K562 (cell line): ENCODE measurements at regions not wholly inside any gene's neighbourhood (a gene's known extent, or its start where the extent isn't known, plus 50 kb on each side); places are given as distances from the start of the nearest gene placed in this dataset.

Experiments used
- ATAC-seq: fragments of 200-7000 bp; cut with Tn5 transposase; 3 replicates; pipeline ENCODE4 v1.9.1; 2020; ENCODE audit warnings: moderate library complexity
- BruUV-seq: library from RNA; stranded (reverse); fragments of 400-500 nt; replicated peaks from 2 replicates; lab custom pipeline; 2021; lab: Mats Ljungman, UMichigan
- CTCF ChIA-PET: fragments of 300-600 bp; formaldehyde crosslinking; extraction: SDS; loops from one replicate; lab custom pipeline; 2021; ENCODE audit warnings: low intra/inter-chr PET ratio; lab: Yijun Ruan, JAX
- POLR2A ChIA-PET: fragments of 300-600, 350-650 bp; sonication (Branson Sonifier 250); formaldehyde crosslinking; extraction: SDS; loops from one replicate; lab custom pipeline; 2021; ENCODE audit warnings: antibody characterized with exemption, inconsistent platforms; lab: Yijun Ruan, JAX
- DNase-seq, 4 experiments: peaks; one replicate each; pipeline versions ENCODE4 v3.0.0 to v3.0.0-alpha.2; 2011 to 2018; ENCODE audit warnings: low spot score in 3 of 4, mixed read lengths in 3 of 4; ENCODE audit errors: extremely low read depth in 1 of 4
- FAIRE-seq: peaks from 2 replicates; lab custom pipeline; 2011; peaks lifted over from hg19 to GRCh38; lab: Jason Lieb, UNC
- H2AFZ ChIP-seq: 2 replicates; pipeline ENCODE4 v1.6.0; 2011; ENCODE audit warnings: low read depth, low read length, control low read depth, inconsistent platforms
- H3K27ac ChIP-seq: fragments of 200-600 bp; 3 replicates; pipeline ENCODE4 v1.8.0; 2011; ENCODE audit warnings: low read depth, mild to moderate bottlenecking, control low read depth, inconsistent platforms, low read length, moderate library complexity, mixed read lengths; ENCODE audit errors: extremely low read depth
- H3K27me3 ChIP-seq, 2 experiments: fragments of 300-600 bp in 1 of 2; 2 replicates in 1 of 2; 3 replicates in 1 of 2; pipeline versions ENCODE4 v1.6.0 to v1.8.0; 2011; ENCODE audit warnings: inconsistent platforms in 2 of 2, low read length in 2 of 2, mild to moderate bottlenecking in 1 of 2, mixed read lengths in 1 of 2, moderate library complexity in 1 of 2; ENCODE audit not compliant: control insufficient read depth in 2 of 2, insufficient read depth in 2 of 2
- H3K36me3 ChIP-seq: fragments of 300-600 bp; 3 replicates; pipeline ENCODE4 v1.8.0; 2011; ENCODE audit warnings: mild to moderate bottlenecking, low read length, inconsistent platforms; ENCODE audit not compliant: control insufficient read depth, insufficient read depth
- H3K4me1 ChIP-seq, 2 experiments: fragments of 200-600 bp in 1 of 2; replicated peaks in 1 of 2; 2 replicates in 1 of 2; 3 replicates in 1 of 2; pipeline versions ENCODE4 v1.5.1 to v1.8.0; 2011; ENCODE audit warnings: inconsistent platforms in 2 of 2, low read length in 2 of 2, mild to moderate bottlenecking in 1 of 2, mixed read lengths in 1 of 2, moderate library complexity in 1 of 2; ENCODE audit not compliant: control insufficient read depth in 2 of 2, insufficient read depth in 2 of 2
- H3K4me2 ChIP-seq: 2 replicates; pipeline ENCODE4 v1.6.1; 2011; ENCODE audit warnings: low read length, control low read depth, inconsistent platforms, mixed read lengths; ENCODE audit not compliant: insufficient read depth
- H3K4me3 ChIP-seq: fragments of 200-600 bp; sonication (generic), shearing (Covaris generic); 2 replicates; pipeline ENCODE4 v1.5.1; 2016; ENCODE audit warnings: control low read depth, inconsistent platforms
- H3K79me2 ChIP-seq: fragments of 200-600 bp; 3 replicates; pipeline ENCODE4 v1.8.0; 2011; ENCODE audit warnings: low read length, inconsistent platforms; ENCODE audit not compliant: control insufficient read depth, insufficient read depth
- H3K9ac ChIP-seq, 2 experiments: 2 replicates each; pipeline versions ENCODE4 v1.6.0 to v1.6.1; 2011; ENCODE audit warnings: low read depth in 2 of 2, low read length in 2 of 2, control low read depth in 1 of 2, inconsistent platforms in 1 of 2, mild to moderate bottlenecking in 1 of 2, mixed read lengths in 1 of 2; ENCODE audit not compliant: insufficient read depth in 1 of 2
- H3K9me1 ChIP-seq: one replicate; pipeline ENCODE4 v1.6.0; 2011; ENCODE audit warnings: inconsistent platforms, mild to moderate bottlenecking, low read length, moderate library complexity; ENCODE audit not compliant: control insufficient read depth, insufficient read depth
- H3K9me3 ChIP-seq: replicated peaks from 2 replicates; pipeline ENCODE4 v1.5.1; 2011; ENCODE audit warnings: low read depth, low read length, inconsistent platforms; ENCODE audit not compliant: control insufficient read depth, insufficient read depth
- H4K20me1 ChIP-seq: replicated peaks from 2 replicates; pipeline ENCODE4 v1.6.1; 2011; ENCODE audit warnings: low read length, inconsistent platforms, mixed read lengths; ENCODE audit not compliant: control insufficient read depth, insufficient read depth
- CEBPG ChIP-seq, 3 experiments: fragments of 200-800 bp in 1 of 3; sonication (Bioruptor generic) in 1 of 3; sonication (generic) in 1 of 3; formaldehyde crosslinking in 1 of 3; IDR thresholded peaks in 2 of 3; conservative IDR thresholded peaks in 1 of 3; 2 replicates each; pipeline versions ENCODE4 v1.6.1 to v1.8.0; 2016 to 2022; ENCODE audit warnings: missing compliant biosample characterization in 2 of 3, missing genetic modification characterization in 2 of 3, mild to moderate bottlenecking in 1 of 3, missing genetic modification reagents in 1 of 3
- HSF4 ChIP-seq: fragments of 250-450 bp; sonication (Bioruptor Pico); IDR thresholded peaks from 2 replicates; pipeline ENCODE4 v2.1.2; 2022; ENCODE audit warnings: mild to moderate bottlenecking, moderate library complexity, borderline replicate concordance
- KDM2B ChIP-seq: fragments of 250-450 bp; sonication (Bioruptor Pico); IDR thresholded peaks from 2 replicates; pipeline ENCODE4 v1.8.0; 2021; ENCODE audit warnings: mild to moderate bottlenecking, moderate library complexity
- LEF1 ChIP-seq: fragments of 450-650 bp; IDR thresholded peaks from 2 replicates; pipeline ENCODE4 v1.6.1; 2016; ENCODE audit warnings: mild to moderate bottlenecking
- MEF2A ChIP-seq: IDR thresholded peaks from 2 replicates; pipeline ENCODE4 v1.6.1; 2011; ENCODE audit warnings: low read depth, mild to moderate bottlenecking, low read length, moderate library complexity; ENCODE audit not compliant: control insufficient read depth
- MTF1 ChIP-seq: fragments of 250-450 bp; sonication (Bioruptor Pico); IDR thresholded peaks from 2 replicates; pipeline ENCODE4 v1.9.0; 2021; ENCODE audit warnings: moderate library complexity, mild to moderate bottlenecking, inconsistent platforms, borderline replicate concordance
- MYBL2 ChIP-seq, 2 experiments: fragments of 450-650 bp in 1 of 2; sonication (generic) in 1 of 2; formaldehyde crosslinking in 1 of 2; IDR thresholded peaks; 2 replicates each; pipeline versions ENCODE4 v1.6.1 to v1.8.1; 2017 to 2022; ENCODE audit warnings: borderline replicate concordance in 1 of 2, inconsistent platforms in 1 of 2, low read depth in 1 of 2, mild to moderate bottlenecking in 1 of 2, missing genetic modification reagents in 1 of 2, moderate library complexity in 1 of 2
- TARDBP ChIP-seq: fragments of 450-650 bp; IDR thresholded peaks from 2 replicates; pipeline ENCODE4 v1.6.1; 2016
- TCF7L2 ChIP-seq: fragments of 150-350 bp; IDR thresholded peaks from 2 replicates; pipeline ENCODE4 v1.6.1; 2016; ENCODE audit warnings: low read depth, mild to moderate bottlenecking, low read length, moderate library complexity
- ZNF444 ChIP-seq: fragments of 250-450 bp; sonication (Bioruptor Pico); IDR thresholded peaks from 2 replicates; pipeline ENCODE4 v1.4.0; 2020; ENCODE audit warnings: mild to moderate bottlenecking, moderate library complexity
- ZNF780A ChIP-seq: fragments of 250-450 bp; sonication (Bioruptor Pico); IDR thresholded peaks from 2 replicates; pipeline ENCODE4 v1.5.0; 2021; ENCODE audit warnings: mild to moderate bottlenecking
- WGBS: fragments of 100-300 bp; shearing (Covaris generic); methylation state at CpG from one replicate; pipeline ENCODE4 v1.1.6; 2016; ENCODE audit warnings: low coverage, mixed read lengths; ENCODE audit not compliant: insufficient coverage; ENCODE audit errors: missing lambda C conversion rate; 5-methylcytosine and 5-hydroxymethylcytosine counted together
- in situ Hi-C: fragments of 300-500 bp; cut with MboI; formaldehyde crosslinking; loops from 4 replicates; pipeline ENCODE4 v1.15.0; 2018; ENCODE audit warnings: inconsistent platforms, mixed read lengths
- intact Hi-C: fragments of 100-400 bp; cut with micrococcal nuclease; formaldehyde crosslinking; loops from 2 replicates; pipeline ENCODE4 v1.14.2; 2022
- TF ChIP-seq, protein P1 (sequence below): sonication (generic); formaldehyde crosslinking; IDR thresholded peaks from 2 replicates; pipeline ENCODE4 v1.8.1; 2023; ENCODE audit warnings: mild to moderate bottlenecking, missing genetic modification reagents
- TF ChIP-seq, protein P2 (sequence below): conservative IDR thresholded peaks from 2 replicates; pipeline ENCODE4 v1.6.1; 2011; ENCODE audit warnings: low read depth, mild to moderate bottlenecking, low read length; ENCODE audit not compliant: control insufficient read depth
- TF ChIP-seq, protein P3 (sequence below): sonication (generic); formaldehyde crosslinking; IDR thresholded peaks from 2 replicates; pipeline ENCODE4 v1.8.1; 2023; ENCODE audit warnings: mild to moderate bottlenecking, missing genetic modification reagents
- TF ChIP-seq, protein P4 (sequence below): fragments of 250-450 bp; sonication (Bioruptor Pico); IDR thresholded peaks from 2 replicates; pipeline ENCODE4 v1.5.0; 2021

DNA sequence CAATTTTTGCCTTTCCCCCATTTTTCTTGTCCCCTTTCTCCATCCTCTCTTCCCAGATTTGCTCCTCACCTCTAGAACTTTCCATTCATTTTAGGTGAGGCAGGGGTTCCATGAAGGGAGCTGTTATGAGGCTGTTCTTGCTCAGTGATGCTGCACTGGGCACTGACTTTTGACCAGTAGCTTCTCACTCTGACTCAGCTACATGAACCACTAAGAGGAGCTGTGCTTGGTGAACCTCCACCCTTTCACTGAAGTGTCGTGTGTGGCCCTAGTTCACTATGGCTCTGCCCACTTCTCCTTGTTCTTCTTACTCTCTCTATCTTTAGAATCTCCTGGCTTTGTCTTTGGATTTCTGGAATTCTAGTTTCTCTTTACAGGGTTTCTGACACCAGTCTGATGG is 73.4 kb upstream of the ADRA1D start:
- in situ Hi-C loops: no loop called here
- no peak overlapping the region for H3K4me3 ChIP-seq
- no peaks in the 10 kb centered on the region for H3K9me1 ChIP-seq
- H4K20me1 ChIP-seq: no peaks in the 10 kb centered on the region
- no peaks in the 10 kb centered on the region for H3K79me2 ChIP-seq
- no peak overlapping the region for H2AFZ ChIP-seq
- no peak for FAIRE-seq
- BruUV-seq: no TSS peak
- WGBS: 0% methylated on average over 1 of the region's 1 CpG
- ATAC-seq: no peak
- H3K9ac ChIP-seq: no peak overlapping the region
- H3K9me3 ChIP-seq: no peaks in the 10 kb centered on the region
- no peak overlapping the region for H3K27ac ChIP-seq
- H3K36me3 ChIP-seq: no peaks in the 10 kb centered on the region
- H3K27me3 ChIP-seq: peaks cover 0 to 9% of the 10 kb centered on the region in 2 experiments; a peak in 1 of 5 replicates
- H3K4me2 ChIP-seq: no peak overlapping the region
- ChIA-PET CTCF (no interaction called here), POLR2A (no interaction called here)
- no peaks in the 10 kb centered on the region for H3K4me1 ChIP-seq
- no peak for DNase-seq
- intact Hi-C loops: no loop called here
- TF ChIP-seq ZNF780A (CRISPR knock-in tag) (no peak), MTF1 (no peak), CEBPG (CRISPR knock-in tag; IDR thresholded peaks at IDR 0.05) (no peak), CEBPG (tag; conservative IDR thresholded peaks at IDR 0.05 in 1 of 2, IDR thresholded peaks at IDR 0.05 in 1 of 2) (no peak), TARDBP (no peak), ZNF444 (CRISPR knock-in tag) (no peak), MEF2A (no peak), HSF4 (CRISPR knock-in tag) (no peak), LEF1 (no peak), KDM2B (CRISPR knock-in tag) (no peak), TCF7L2 (no peak), MYBL2 (IDR thresholded peaks at IDR 0.05; ENCODE audit: low read depth) (no peak), MYBL2 (CRISPR knock-in tag; IDR thresholded peaks at IDR 0.05; ENCODE audit: borderline replicate concordance) (no peak)
- TF ChIP-seq, protein P1, sequence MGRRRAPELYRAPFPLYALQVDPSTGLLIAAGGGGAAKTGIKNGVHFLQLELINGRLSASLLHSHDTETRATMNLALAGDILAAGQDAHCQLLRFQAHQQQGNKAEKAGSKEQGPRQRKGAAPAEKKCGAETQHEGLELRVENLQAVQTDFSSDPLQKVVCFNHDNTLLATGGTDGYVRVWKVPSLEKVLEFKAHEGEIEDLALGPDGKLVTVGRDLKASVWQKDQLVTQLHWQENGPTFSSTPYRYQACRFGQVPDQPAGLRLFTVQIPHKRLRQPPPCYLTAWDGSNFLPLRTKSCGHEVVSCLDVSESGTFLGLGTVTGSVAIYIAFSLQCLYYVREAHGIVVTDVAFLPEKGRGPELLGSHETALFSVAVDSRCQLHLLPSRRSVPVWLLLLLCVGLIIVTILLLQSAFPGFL (CRISPR knock-in tag): no peak
- TF ChIP-seq, protein P2, sequence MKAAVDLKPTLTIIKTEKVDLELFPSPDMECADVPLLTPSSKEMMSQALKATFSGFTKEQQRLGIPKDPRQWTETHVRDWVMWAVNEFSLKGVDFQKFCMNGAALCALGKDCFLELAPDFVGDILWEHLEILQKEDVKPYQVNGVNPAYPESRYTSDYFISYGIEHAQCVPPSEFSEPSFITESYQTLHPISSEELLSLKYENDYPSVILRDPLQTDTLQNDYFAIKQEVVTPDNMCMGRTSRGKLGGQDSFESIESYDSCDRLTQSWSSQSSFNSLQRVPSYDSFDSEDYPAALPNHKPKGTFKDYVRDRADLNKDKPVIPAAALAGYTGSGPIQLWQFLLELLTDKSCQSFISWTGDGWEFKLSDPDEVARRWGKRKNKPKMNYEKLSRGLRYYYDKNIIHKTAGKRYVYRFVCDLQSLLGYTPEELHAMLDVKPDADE: no peak
- TF ChIP-seq, protein P3, sequence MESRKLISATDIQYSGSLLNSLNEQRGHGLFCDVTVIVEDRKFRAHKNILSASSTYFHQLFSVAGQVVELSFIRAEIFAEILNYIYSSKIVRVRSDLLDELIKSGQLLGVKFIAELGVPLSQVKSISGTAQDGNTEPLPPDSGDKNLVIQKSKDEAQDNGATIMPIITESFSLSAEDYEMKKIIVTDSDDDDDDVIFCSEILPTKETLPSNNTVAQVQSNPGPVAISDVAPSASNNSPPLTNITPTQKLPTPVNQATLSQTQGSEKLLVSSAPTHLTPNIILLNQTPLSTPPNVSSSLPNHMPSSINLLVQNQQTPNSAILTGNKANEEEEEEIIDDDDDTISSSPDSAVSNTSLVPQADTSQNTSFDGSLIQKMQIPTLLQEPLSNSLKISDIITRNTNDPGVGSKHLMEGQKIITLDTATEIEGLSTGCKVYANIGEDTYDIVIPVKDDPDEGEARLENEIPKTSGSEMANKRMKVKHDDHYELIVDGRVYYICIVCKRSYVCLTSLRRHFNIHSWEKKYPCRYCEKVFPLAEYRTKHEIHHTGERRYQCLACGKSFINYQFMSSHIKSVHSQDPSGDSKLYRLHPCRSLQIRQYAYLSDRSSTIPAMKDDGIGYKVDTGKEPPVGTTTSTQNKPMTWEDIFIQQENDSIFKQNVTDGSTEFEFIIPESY (CRISPR knock-in tag): no peak
- TF ChIP-seq, protein P4, sequence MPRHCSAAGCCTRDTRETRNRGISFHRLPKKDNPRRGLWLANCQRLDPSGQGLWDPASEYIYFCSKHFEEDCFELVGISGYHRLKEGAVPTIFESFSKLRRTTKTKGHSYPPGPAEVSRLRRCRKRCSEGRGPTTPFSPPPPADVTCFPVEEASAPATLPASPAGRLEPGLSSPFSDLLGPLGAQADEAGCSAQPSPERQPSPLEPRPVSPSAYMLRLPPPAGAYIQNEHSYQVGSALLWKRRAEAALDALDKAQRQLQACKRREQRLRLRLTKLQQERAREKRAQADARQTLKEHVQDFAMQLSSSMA (CRISPR knock-in tag): no peak
